ENCODE measurements at regions not wholly inside any gene's neighbourhood (a gene's known extent, or its start where the extent isn't known, plus 50 kb on each side); places are given as distances from the start of the nearest gene placed in this dataset.

DNA sequence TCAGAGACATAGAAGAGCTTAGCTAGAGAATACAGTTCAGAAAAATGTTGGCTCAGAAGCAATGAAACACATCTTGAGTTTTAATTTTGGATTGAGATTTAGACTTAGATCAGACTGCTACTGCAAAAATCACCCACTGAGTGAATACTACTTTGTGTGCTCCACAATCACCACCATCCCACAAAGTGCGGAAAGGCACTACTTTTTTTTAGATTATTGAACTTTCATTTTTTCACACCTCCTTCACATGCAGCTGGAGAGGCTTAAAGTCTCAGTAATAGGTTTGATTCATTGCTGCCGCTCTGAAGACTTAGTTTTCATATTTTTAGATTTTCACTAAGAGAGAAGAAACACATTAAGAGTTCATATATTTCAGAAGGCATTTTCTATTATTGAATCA lies 289.9 kb upstream of the PRR20A start:
- H2BK12ac ChIP-seq (ENCODE audit: low read depth, low read length) = no peak overlapping the region
- no peak overlapping the region for H3K27ac ChIP-seq (ENCODE audit: low read depth, low read length)
- no peak overlapping the region for H2BK20ac ChIP-seq (ENCODE audit: low read length)
- POLR2A ChIA-PET (ENCODE audit: partially characterized antibody) = no interaction called here
- no peak overlapping the region for H3K18ac ChIP-seq (ENCODE audit: extremely low read depth, low read length)
- H3K9me3 ChIP-seq (ENCODE audit: insufficient read depth in 2 of 2, low read depth in 1 of 2, low read length in 1 of 2) = no peaks in the 10 kb centered on the region
- no peaks in the 10 kb centered on the region for H3K36me3 ChIP-seq (ENCODE audit: control insufficient read depth in 2 of 4, insufficient read depth in 4 of 4, low read length in 3 of 4)
- H3K4ac ChIP-seq (replicated peaks; ENCODE audit: insufficient read length, low read depth, low read length) = no peak overlapping the region
- no peaks in the 10 kb centered on the region for H3K79me1 ChIP-seq (ENCODE audit: low read depth, low read length)
- CTCF ChIA-PET (ENCODE audit: partially characterized antibody) = interaction anchor here (0.6 kb wide), 1 partner anchor 784 kb away, joined by 3 read pairs; no protein-coding TSS in a partner anchor
- 90% methylated on average over 2 of the region's 2 CpGs; no CpG with 5 or more reads in 1 of the 2 experiments for WGBS, 2 experiments (ENCODE audit: extremely low coverage in 1 of 2, insufficient coverage in 1 of 2, insufficient read length in 1 of 2, insufficient replicate concordance in 2 of 2, low coverage in 1 of 2, low lambda C conversion rate in 2 of 2, missing lambda C conversion rate in 1 of 2)
- no peaks in the 10 kb centered on the region for H3K27me3 ChIP-seq (replicated peaks in 1 of 4; ENCODE audit: control insufficient read depth in 3 of 4, extremely low read depth in 1 of 4, insufficient read depth in 3 of 4, low read length in 3 of 4)
- no peak overlapping the region for H3K23ac ChIP-seq (ENCODE audit: insufficient read length)
- H3K79me2 ChIP-seq (ENCODE audit: control insufficient read depth in 1 of 2, insufficient read depth in 2 of 2, low read length in 2 of 2) = no peaks in the 10 kb centered on the region
- H4K5ac ChIP-seq (ENCODE audit: insufficient read length, low read depth, low read length) = no peak overlapping the region
- H2BK15ac ChIP-seq (ENCODE audit: low read length) = no peak overlapping the region
- H4K20me1 ChIP-seq (replicated peaks in 1 of 2; ENCODE audit: control insufficient read depth in 1 of 2, insufficient read depth in 2 of 2, low read length in 2 of 2) = no peaks in the 10 kb centered on the region
- H2BK5ac ChIP-seq (ENCODE audit: low read depth, low read length) = no peak overlapping the region
- no peak overlapping the region for H3K4me2 ChIP-seq (ENCODE audit: insufficient read depth in 1 of 2, low read depth in 2 of 2, low read length in 2 of 2)
- no peak overlapping the region for H2AFZ ChIP-seq (ENCODE audit: low read length)
- no peak for FAIRE-seq
- H4K91ac ChIP-seq (replicated peaks; ENCODE audit: insufficient read length, low read length) = no peak overlapping the region
- no peak overlapping the region for H2AK5ac ChIP-seq (ENCODE audit: low read depth, low read length)
- H3K14ac ChIP-seq (ENCODE audit: insufficient read length) = no peak overlapping the region
- H3K4me3 ChIP-seq (ENCODE audit: extremely low read depth in 1 of 4, insufficient read depth in 2 of 4, low read depth in 3 of 4, low read length in 4 of 4) = no peak overlapping the region
- H3K56ac ChIP-seq (replicated peaks; ENCODE audit: insufficient read length, low read depth, low read length) = no peak overlapping the region
- DNase-seq (ENCODE audit: low read depth in 1 of 2, low spot score in 2 of 2) = no peak
- H4K8ac ChIP-seq (ENCODE audit: extremely low read depth, insufficient read depth, low read length) = no peak overlapping the region
- no peak overlapping the region for H2BK120ac ChIP-seq (replicated peaks; ENCODE audit: low read depth, low read length)
- H3K23me2 ChIP-seq (ENCODE audit: low read depth, low read length) = no peaks in the 10 kb centered on the region
- H3K4me1 ChIP-seq (replicated peaks in 1 of 4; ENCODE audit: control insufficient read depth in 3 of 4, insufficient read depth in 4 of 4, low read length in 3 of 4) = no peaks in the 10 kb centered on the region
- no peak overlapping the region for H3K9ac ChIP-seq (replicated peaks in 1 of 4; ENCODE audit: extremely low read depth in 1 of 4, low read depth in 3 of 4, low read length in 3 of 4)
- TF ChIP-seq YY1 (IDR thresholded peaks at IDR 0.05; ENCODE audit: low read depth, low read length) (no peak), TBP (IDR thresholded peaks at IDR 0.05; ENCODE audit: low read depth, low read length) (no peak)

All from H1 (cell line).